HT-29 (cell line): ENCODE measurements at regions not wholly inside any gene's neighbourhood (a gene's known extent, or its start where the extent isn't known, plus 50 kb on each side); places are given as distances from the start of the nearest gene placed in this dataset.

Experiments
- DNase-seq: peaks from one replicate; pipeline ENCODE4 v3.0.0-alpha.2; 2015; ENCODE audit warnings: low spot score

DNA sequence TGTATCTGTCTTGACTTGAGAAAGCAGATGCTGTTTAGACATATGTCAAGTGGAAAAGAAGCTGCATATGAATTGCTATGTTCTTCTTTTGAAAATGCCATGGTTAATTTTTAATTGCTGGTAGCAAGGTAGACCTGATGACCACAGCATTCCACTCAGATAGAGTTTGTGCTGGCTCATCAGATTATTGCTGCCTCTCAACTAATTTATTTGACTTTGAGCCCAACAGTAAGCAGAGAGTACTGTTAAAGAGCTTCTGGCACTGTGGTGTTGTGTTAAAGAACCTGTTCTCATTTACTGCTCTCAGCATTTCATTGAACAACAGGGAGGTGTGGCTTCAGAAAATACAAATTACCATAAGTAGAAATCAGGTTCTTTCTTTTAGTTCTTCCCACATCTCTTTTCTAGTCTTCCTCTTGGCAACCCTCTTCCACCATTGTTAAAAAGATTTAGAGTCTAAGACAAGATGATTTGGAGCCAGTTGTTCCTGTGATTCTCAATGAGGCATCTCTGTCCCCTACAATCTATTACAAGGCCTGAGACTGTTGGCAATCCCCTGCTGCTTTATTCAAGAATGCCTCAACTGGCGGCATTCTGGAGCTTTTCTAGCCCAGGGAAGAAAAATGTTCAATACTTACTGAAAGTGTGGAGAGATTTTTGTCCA, 967.6 kb upstream of the GJE1 start:
- no peak for DNase-seq

- DNase-seq: peak; percentile 2
Observed at GRCh38 chr6:141164042-141164743, 968.5 kb upstream of the GJE1 start.

GRCh38 chr6:141163107-141163506, 969.6 kb upstream of the GJE1 start:
- no peak for DNase-seq

GRCh38 chr6:141158740-141159139, 974.0 kb upstream of the GJE1 start:
- DNase-seq: no peak

- DNase-seq: no peak
Observed at GRCh38 chr6:141153563-141153962, 979.2 kb upstream of the GJE1 start.

DNA sequence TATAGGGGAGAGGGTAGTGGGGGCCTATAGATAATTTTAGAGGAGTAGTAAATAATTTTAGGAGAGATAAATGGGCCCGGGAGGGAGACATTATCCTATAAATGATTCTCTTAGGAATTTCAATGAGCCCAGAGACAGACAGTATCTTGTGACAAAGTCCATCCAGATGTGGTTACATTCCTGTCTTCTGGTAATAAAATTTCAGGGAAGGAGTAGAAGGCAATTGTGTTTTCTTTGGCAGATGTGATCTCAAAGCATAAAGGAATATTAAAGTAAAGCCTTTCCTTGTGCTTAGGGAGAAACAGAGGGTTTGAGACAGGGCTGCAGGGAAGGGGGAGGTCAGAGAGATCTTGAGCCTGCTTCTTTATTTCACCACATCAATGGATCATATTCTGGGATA, 979.8 kb upstream of the GJE1 start:
- DNase-seq: no peak

- no peak for DNase-seq
Observed at GRCh38 chr6:141151710-141152417, 980.9 kb upstream of the GJE1 start.

DNA sequence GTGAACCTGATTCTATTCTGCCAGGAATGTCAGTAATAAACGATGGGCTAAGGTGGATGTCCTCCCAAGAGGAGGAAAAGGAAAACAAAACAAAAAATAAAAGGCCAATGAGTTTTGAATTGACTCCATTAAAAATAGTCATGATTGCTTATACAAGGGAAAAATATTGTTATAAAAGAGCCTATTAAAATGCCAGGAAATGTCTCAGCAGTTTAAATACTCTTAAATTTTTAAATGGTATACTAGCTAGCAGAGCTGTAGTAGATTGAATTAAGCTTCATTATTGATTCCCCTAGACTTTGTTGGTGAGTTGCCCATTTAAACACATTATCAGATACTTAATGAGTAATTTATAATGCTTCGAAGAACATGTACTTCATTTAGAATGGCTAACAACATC, 990.9 kb upstream of the GJE1 start:
- DNase-seq: no peak

- DNase-seq: no peak
Observed at GRCh38 chr6:141140905-141141304, 991.8 kb upstream of the GJE1 start.

DNA sequence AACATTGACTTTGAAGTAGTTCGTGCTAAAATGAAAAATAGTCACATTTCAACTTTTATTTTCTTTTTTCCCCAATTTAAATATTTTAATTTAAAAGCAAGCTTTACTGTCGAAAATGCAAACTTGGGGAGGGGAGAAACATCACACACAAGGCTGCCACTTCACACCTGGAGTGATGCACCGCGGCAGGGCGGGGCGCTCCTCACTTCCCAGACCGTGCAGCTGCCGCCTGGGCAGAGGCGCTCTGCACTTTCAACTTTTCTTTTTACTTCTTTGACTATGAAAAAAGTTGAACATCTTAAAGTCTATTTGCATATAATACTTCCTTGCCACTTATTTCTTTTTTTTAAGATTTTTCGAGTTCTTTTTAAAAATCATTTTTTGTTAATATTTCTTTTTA, 993.3 kb upstream of the GJE1 start:
- no peak for DNase-seq

DNA sequence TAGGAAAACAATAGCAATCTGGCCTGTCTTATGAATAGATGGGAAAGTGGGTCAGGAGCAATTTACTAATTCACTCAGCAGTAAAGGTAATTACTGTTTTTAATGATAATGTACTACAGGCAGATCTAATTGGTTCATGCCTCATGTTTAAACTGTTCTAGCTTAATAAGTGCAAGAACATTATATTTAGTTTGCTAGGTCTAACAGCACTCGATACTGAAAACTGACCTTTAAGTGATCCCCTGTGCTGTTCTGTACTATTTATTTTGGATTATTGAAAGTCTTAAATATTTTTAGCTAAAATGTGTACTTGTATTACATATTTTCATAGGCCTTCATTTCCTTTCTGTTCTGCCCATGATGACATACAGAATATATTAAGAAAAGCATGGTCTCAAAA, 998.0 kb upstream of the GJE1 start:
- no peak for DNase-seq

DNA sequence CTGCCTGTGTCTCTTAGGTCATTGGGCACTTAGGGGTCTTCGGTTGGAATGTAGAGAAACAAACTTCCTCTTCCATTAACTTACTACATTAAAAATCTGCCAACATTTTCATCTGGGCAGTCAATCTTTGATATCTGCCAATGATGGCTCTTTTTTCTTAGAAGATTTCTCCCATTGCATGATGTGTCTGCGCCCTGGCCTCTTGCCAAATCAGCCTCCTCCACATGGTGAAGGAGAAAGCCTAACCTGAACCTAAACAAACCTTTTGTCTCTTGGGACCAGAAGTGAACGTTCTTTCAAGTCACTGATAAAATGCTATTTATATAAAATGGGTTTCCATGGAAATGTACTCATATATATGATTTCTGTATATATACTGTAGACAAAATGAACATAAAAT, 998.9 kb upstream of the GJE1 start:
- DNase-seq: no peak

DNA sequence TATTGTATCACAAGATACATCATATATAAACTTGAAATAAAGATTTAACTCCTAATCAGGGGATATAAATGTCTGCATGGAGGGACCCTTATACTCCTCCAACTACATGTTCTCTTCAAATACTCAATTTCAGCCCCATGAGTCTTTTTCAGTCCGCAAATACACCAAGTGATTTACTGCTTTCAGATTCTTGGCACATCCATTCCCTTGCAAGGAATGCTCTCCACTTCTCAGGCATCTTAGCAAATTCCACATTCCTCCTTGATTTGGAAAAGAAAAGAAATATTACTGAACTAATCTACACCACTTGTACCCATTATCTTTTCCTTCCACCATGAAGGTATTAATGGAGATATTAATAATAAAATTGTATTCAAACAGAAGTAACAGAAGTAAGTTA, 999.4 kb upstream of the GJE1 start:
- DNase-seq: no peak

- DNase-seq: no peak
Observed at GRCh38 chr6:141131616-141132015, 1001.1 kb upstream of the GJE1 start.

DNA sequence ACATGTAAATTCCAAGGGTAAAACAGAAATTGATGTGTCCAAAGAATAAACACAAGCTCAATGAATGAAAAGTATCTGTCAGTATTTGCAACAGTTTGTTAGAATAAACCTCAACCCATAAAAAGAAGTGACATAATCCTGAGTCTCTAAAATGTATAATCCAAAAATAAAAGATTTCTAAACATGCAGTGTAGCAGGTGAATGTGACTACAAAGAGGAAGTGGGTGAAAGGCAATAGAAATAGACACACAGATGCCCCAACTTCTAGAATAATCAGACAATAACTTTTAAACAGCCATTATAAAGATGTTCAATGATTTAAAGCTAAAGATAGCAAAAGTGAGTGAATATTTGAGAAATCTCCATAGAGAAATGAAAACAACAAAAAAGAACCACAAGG, 1009.2 kb upstream of the GJE1 start:
- no peak for DNase-seq

DNA sequence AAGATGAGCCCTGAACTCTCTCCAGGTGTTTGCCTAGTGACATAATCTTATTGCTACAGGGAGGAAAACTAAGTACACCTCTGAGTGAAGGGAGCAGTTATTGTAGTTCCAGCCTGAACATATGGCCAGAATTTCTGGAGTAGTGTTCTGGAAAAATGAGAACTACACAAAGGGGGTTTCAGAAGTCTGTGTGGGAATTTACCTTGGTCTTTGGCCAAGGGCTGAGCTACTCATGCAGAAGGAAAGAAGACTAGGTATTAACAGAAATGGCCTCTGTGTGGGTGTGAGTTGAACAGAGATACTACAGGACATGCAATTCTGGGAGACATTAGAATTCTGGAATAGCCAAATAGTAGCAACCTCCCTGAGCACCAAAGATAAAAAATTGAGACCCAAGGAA, 1009.7 kb upstream of the GJE1 start:
- DNase-seq: no peak

DNA sequence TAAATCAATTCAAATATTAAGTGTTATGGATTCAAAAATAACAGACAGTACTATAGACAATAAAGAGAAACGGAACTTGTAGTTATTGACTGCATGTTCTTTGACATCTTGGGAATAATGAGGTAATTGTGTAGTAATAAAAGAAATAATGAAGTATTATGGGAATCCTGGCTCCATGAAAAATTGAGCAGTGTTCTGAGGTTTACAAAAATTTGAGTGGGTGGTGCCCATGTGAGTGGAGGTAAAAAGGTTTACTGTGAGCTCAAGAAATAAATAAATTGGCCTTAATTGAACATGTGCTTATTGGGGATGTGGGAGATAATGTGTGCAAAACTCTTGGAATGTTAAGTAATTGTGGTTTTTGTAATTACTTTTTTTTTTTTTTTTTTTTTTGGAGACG, 1013.7 kb upstream of the GJE1 start:
- DNase-seq: no peak

GRCh38 chr6:141117874-141118273, 1014.9 kb upstream of the GJE1 start:
- no peak for DNase-seq

GRCh38 chr6:141110481-141110880, 1022.2 kb upstream of the GJE1 start:
- no peak for DNase-seq

- no peak for DNase-seq
Observed at GRCh38 chr6:141107591-141108160, 1025.0 kb upstream of the GJE1 start.

DNA sequence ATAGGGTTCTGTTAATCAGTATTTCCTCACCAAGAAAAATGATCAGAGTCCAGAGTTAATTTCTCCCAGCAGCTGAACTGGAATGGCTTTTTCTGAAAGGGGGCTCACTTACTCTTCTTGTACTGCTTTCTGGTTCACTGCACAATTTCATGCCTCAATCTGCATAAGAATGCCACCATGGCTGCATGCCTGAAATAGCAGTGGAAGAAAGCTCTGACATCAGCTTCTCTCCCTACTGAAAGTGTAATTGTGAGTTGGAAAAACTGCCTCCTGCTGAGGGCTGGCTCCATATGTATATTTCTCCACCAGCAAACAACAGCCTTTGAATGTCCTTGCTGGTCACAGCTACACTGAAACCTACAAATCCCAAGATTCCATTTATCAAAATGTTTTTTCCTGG, 1027.2 kb upstream of the GJE1 start:
- DNase-seq: no peak

- no peak for DNase-seq
Observed at GRCh38 chr6:141103246-141103645, 1029.5 kb upstream of the GJE1 start.

GRCh38 chr6:141097471-141097870, 1035.3 kb upstream of the GJE1 start:
- DNase-seq: no peak
